ENCODE measurements at regions not wholly inside any gene's neighbourhood (a gene's known extent, or its start where the extent isn't known, plus 50 kb on each side); places are given as distances from the start of the nearest gene placed in this dataset.

DNA sequence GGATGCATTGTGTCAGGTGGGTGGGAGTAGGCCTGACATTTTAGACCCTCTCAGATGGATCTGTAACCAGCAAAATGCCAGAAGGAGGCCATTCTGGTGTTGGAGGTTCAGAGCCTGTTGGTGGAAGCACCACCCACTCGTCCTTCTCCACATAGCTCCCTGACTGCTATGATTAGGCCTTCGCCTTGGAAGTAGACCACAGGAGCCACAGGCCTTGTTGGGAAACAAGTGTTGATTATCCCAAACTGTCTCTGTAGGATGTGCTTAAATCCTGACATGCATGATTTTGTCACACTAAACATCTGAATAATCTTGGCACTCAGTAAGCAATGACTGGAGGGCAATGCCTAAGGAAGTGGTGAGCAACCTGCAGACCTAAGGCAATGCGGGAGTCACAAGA, 117.2 kb upstream of the LY86 start:
- no peak overlapping the region for H3K4me3 ChIP-seq (replicated peaks in 1 of 2; ENCODE audit: low read depth in 1 of 2, low read length in 2 of 2)
- H3K9ac ChIP-seq (ENCODE audit: low read length), result no peak overlapping the region
- no peaks in the 10 kb centered on the region for H3K9me3 ChIP-seq (ENCODE audit: control insufficient read depth in 1 of 2, insufficient read depth in 1 of 2, low read depth in 1 of 2, low read length in 2 of 2)
- no peak overlapping the region for H2AFZ ChIP-seq (ENCODE audit: low read depth, low read length, poor library complexity, severe bottlenecking)
- ChIA-PET CTCF (no interaction called here), POLR2A (no interaction called here), RAD21 (ENCODE audit: low non-redundant PET in 1 of 2, low total read pairs in 2 of 2, uncharacterized antibody in 2 of 2, unreplicated experiment in 2 of 2) (no interaction called here)
- DNase-seq (ENCODE audit: low read depth, low spot score), result no peak
- peaks cover 18% of the 10 kb centered on the region for H3K27me3 ChIP-seq (ENCODE audit: insufficient read depth, low read length)
- no peak for ATAC-seq
- H3K4me1 ChIP-seq (ENCODE audit: control insufficient read depth in 1 of 2, insufficient read depth in 2 of 2, low read length in 2 of 2), result no peaks in the 10 kb centered on the region
- H3K79me2 ChIP-seq (ENCODE audit: insufficient read depth, low read length), result no peaks in the 10 kb centered on the region
- no peaks in the 10 kb centered on the region for H3K9me2 ChIP-seq (ENCODE audit: insufficient read depth)
- no peak overlapping the region for H3K27ac ChIP-seq (ENCODE audit: low read depth, low read length)
- intact Hi-C loops (cut with micrococcal nuclease), result no loop called here
- TF ChIP-seq TCF7L2 (IDR thresholded peaks at IDR 0.05; ENCODE audit: borderline replicate concordance, extremely low read depth, insufficient read depth, insufficient read length), result no peak
- no peak for TF ChIP-seq CEBPB (IDR thresholded peaks at IDR 0.05; ENCODE audit: low read depth)
- no peak for TF ChIP-seq ZFX (IDR thresholded peaks at IDR 0.05)
- TF ChIP-seq YY1 (IDR thresholded peaks at IDR 0.05; ENCODE audit: extremely low read depth, insufficient replicate concordance, low read depth, low read length), result no peak
- no peak for TF ChIP-seq POLR2A (IDR thresholded peaks at IDR 0.05; ENCODE audit: borderline replicate concordance, extremely low read depth, insufficient read depth, insufficient read length)
- TF ChIP-seq SIN3A (IDR thresholded peaks at IDR 0.05; ENCODE audit: low read depth), result no peak
- TF ChIP-seq EZH2phosphoT487 (IDR thresholded peaks at IDR 0.05; ENCODE audit: borderline replicate concordance), result no peak
- TF ChIP-seq JUND (IDR thresholded peaks at IDR 0.05), result no peak
- TF ChIP-seq EZH2 (IDR thresholded peaks at IDR 0.05), result no peak
- H3K4me2 ChIP-seq (ENCODE audit: low read length), result no peak overlapping the region
- BruUV-seq (replicated peaks), result no TSS peak
- no peaks in the 10 kb centered on the region for H4K20me1 ChIP-seq (ENCODE audit: insufficient read depth)
- no peaks in the 10 kb centered on the region for H3K36me3 ChIP-seq (ENCODE audit: control insufficient read depth in 1 of 2, insufficient read depth in 2 of 2, low read length in 2 of 2)

GRCh38 chr6:6474170-6474920, 114.2 kb upstream of the LY86 start:
- ChIA-PET RAD21 (ENCODE audit: low non-redundant PET in 1 of 2, low total read pairs in 2 of 2, uncharacterized antibody in 2 of 2, unreplicated experiment in 2 of 2) (no interaction called here), CTCF (no interaction called here), POLR2A (no interaction called here)
- Histone ChIP-seq H3K9ac (ENCODE audit: low read length) (no peak overlapping the region), H2AFZ (ENCODE audit: low read depth, low read length, poor library complexity, severe bottlenecking) (no peak overlapping the region), H3K9me2 (ENCODE audit: insufficient read depth) (no peaks in the 10 kb centered on the region), H3K27ac (ENCODE audit: low read depth, low read length) (no peak overlapping the region), H3K9me3 (ENCODE audit: control insufficient read depth in 1 of 2, insufficient read depth in 1 of 2, low read depth in 1 of 2, low read length in 2 of 2) (no peaks in the 10 kb centered on the region), H4K20me1 (ENCODE audit: insufficient read depth) (no peaks in the 10 kb centered on the region), H3K4me1 (ENCODE audit: control insufficient read depth in 1 of 2, insufficient read depth in 2 of 2, low read length in 2 of 2) (no peaks in the 10 kb centered on the region), H3K27me3 (ENCODE audit: insufficient read depth, low read length) (peaks cover 48% of the 10 kb centered on the region), H3K4me2 (ENCODE audit: low read length) (no peak overlapping the region), H3K79me2 (ENCODE audit: insufficient read depth, low read length) (no peaks in the 10 kb centered on the region), H3K36me3 (ENCODE audit: control insufficient read depth in 1 of 2, insufficient read depth in 2 of 2, low read length in 2 of 2) (no peaks in the 10 kb centered on the region), H3K4me3 (replicated peaks in 1 of 2; ENCODE audit: low read depth in 1 of 2, low read length in 2 of 2) (no peak overlapping the region)
- ATAC-seq, result no peak
- no peak for DNase-seq (ENCODE audit: low read depth, low spot score)
- no TSS peak for BruUV-seq (replicated peaks)
- intact Hi-C loops (cut with micrococcal nuclease), result no loop called here
- TF ChIP-seq CEBPB (IDR thresholded peaks at IDR 0.05; ENCODE audit: low read depth), result no peak
- TF ChIP-seq POLR2AphosphoS5 (IDR thresholded peaks at IDR 0.05; ENCODE audit: low read depth, low read length), result no peak
- TF ChIP-seq FOSL1 (IDR thresholded peaks at IDR 0.05; ENCODE audit: low read depth), result no peak
- TF ChIP-seq POLR2A (IDR thresholded peaks at IDR 0.05; ENCODE audit: borderline replicate concordance, extremely low read depth, insufficient read depth, insufficient read length), result no peak
- TF ChIP-seq ZFX (IDR thresholded peaks at IDR 0.05), result no peak
- no peak for TF ChIP-seq SRF (IDR thresholded peaks at IDR 0.05; ENCODE audit: low read depth)
- no peak for TF ChIP-seq SP1 (IDR thresholded peaks at IDR 0.05; ENCODE audit: low read depth)
- TF ChIP-seq CBX3 (IDR thresholded peaks at IDR 0.05; ENCODE audit: low read depth), result no peak
- TF ChIP-seq ATF3 (IDR thresholded peaks at IDR 0.05), result no peak
- TF ChIP-seq RAD21 (IDR thresholded peaks at IDR 0.05; ENCODE audit: low read depth), result no peak
- TF ChIP-seq SIN3A (IDR thresholded peaks at IDR 0.05; ENCODE audit: low read depth), result no peak
- no peak for TF ChIP-seq ELF1 (IDR thresholded peaks at IDR 0.05; ENCODE audit: borderline replicate concordance, low read depth)
- no peak for TF ChIP-seq EZH2 (IDR thresholded peaks at IDR 0.05)
- TF ChIP-seq ZBTB33 (IDR thresholded peaks at IDR 0.05; ENCODE audit: extremely low read depth, insufficient replicate concordance, low read length), result no peak
- TF ChIP-seq, protein P1, sequence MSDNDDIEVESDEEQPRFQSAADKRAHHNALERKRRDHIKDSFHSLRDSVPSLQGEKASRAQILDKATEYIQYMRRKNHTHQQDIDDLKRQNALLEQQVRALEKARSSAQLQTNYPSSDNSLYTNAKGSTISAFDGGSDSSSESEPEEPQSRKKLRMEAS (IDR thresholded peaks at IDR 0.05), result no peak
- no peak for TF ChIP-seq YY1 (IDR thresholded peaks at IDR 0.05; ENCODE audit: extremely low read depth, insufficient replicate concordance, low read depth, low read length)

Data from HCT116 (cell line).